PC-3 (cell line): ENCODE measurements at regions not wholly inside any gene's neighbourhood (a gene's known extent, or its start where the extent isn't known, plus 50 kb on each side); places are given as distances from the start of the nearest gene placed in this dataset.

Source experiments
- CTCF ChIP-seq: fragments of 300-600 bp; sonication (generic); conservative IDR thresholded peaks from 2 replicates; pipeline ENCODE4 v1.5.1; 2017; ENCODE audit warnings: antibody characterized with exemption, low read depth, mild to moderate bottlenecking, low read length
- EZH2 ChIP-seq: fragments of 300-600 bp; sonication (generic); IDR thresholded peaks from one replicate; pipeline ENCODE4 v1.6.1; 2017; ENCODE audit warnings: antibody characterized with exemption, mild to moderate bottlenecking, low read length; ENCODE audit not compliant: unreplicated experiment

GRCh38 chr2:71872466-71873051 lies 275.1 kb downstream of the CYP26B1 start:
- TF ChIP-seq CTCF, result no peak
- no peak for TF ChIP-seq EZH2
